Mammary epithelial cell (primary cell): ENCODE measurements at regions not wholly inside any gene's neighbourhood (a gene's known extent, or its start where the extent isn't known, plus 50 kb on each side); places are given as distances from the start of the nearest gene placed in this dataset.

Source experiments
- EZH2 ChIP-seq: IDR thresholded peaks from 2 replicates; pipeline ENCODE4 v1.6.1; 2012; ENCODE audit warnings: low read length, inconsistent platforms, borderline replicate concordance
- TF ChIP-seq, protein P1 (sequence below), 2 donors: IDR thresholded peaks in 1 of 2; conservative IDR thresholded peaks in 1 of 2; 2 replicates each; pipeline ENCODE4 v1.5.1; 2011 to 2012; ENCODE audit warnings: inconsistent platforms in 2 of 2, low read length in 2 of 2, mild to moderate bottlenecking in 2 of 2, control low read depth in 1 of 2, low read depth in 1 of 2; ENCODE audit not compliant: insufficient read depth in 1 of 2; ENCODE audit errors: extremely low read depth in 1 of 2

DNA sequence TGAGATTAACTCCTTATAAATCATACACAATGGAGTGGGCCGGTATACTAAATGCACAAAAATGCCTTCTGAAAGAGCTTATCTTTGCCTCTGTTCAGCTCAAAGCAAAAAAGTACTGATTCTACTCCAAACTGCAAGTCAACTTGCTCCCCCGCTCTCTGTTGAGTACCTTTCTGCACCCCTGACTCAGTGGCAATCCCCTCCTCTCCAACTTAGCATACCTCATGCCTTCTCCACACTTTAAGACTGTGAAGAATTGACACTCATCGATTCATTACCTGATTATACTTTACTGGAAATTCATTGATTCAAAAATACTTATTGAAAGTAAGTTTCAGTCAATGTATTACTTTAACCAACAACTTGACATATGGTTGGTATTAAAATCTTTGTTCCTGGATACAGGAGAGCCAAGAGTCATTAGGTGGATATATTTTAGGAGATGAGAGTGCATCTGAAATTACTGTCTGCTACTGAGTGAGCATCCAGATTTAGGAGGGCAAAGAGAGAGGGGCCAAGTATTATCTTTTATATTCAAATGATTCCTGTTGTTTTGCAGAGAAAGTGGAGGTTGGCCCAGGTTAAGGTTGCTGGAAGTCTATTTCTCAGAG, 187.7 kb downstream of the ICOS start:
- TF ChIP-seq, protein P1, sequence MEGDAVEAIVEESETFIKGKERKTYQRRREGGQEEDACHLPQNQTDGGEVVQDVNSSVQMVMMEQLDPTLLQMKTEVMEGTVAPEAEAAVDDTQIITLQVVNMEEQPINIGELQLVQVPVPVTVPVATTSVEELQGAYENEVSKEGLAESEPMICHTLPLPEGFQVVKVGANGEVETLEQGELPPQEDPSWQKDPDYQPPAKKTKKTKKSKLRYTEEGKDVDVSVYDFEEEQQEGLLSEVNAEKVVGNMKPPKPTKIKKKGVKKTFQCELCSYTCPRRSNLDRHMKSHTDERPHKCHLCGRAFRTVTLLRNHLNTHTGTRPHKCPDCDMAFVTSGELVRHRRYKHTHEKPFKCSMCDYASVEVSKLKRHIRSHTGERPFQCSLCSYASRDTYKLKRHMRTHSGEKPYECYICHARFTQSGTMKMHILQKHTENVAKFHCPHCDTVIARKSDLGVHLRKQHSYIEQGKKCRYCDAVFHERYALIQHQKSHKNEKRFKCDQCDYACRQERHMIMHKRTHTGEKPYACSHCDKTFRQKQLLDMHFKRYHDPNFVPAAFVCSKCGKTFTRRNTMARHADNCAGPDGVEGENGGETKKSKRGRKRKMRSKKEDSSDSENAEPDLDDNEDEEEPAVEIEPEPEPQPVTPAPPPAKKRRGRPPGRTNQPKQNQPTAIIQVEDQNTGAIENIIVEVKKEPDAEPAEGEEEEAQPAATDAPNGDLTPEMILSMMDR (conservative IDR thresholded peaks at IDR 0.05 in 1 of 2, IDR thresholded peaks at IDR 0.05 in 1 of 2; ENCODE audit: extremely low read depth in 1 of 2, insufficient read depth in 1 of 2, low read depth in 1 of 2, low read length in 2 of 2): no peak
- TF ChIP-seq EZH2: no peak
